GM20431 (cell line): ENCODE measurements at regions not wholly inside any gene's neighbourhood (a gene's known extent, or its start where the extent isn't known, plus 50 kb on each side); places are given as distances from the start of the nearest gene placed in this dataset.

ENCODE experiments used
- in situ Hi-C: fragments of 300-500 bp; cut with MseI, MboI; formaldehyde crosslinking; loops from one replicate; pipeline ENCODE4 v1.15.0; 2020; ENCODE audit warnings: low sequenced_read_pairs; ENCODE audit not compliant: unreplicated experiment

DNA sequence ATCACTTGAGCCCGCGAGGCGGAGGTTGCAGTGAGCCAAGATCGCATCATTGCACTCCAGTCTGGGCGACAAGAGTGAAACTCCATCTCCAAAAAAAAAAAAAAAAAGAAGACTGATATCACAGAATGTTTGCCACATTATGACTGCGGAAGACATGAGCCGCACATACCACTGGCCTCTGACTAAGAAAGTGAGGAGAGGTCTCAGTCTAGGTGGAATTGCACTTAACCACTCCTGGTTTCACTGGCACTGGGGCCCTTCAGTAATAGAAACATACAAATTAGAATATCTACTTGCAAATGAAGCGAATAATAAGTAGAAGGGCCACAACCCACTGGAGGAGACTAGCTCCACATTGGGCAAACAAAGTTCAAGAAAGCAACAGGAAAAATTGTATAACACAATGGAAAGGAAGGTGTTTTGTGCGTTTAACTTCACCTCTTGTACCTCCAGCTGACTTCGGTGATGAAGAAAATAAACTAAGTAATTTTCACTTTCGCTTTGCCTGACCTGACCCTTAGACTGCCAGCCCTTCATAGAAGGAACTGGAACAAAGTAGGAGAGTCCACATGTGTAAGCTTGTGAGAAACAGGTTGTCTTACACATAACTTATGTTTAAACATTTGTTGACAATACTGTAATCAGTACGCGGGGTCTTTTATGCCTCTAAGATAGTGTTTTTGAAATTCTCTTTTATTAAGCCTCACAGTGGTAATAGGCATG, 147.5 kb upstream of the TSHZ2 start:
- in situ Hi-C loops = no loop called here

DNA sequence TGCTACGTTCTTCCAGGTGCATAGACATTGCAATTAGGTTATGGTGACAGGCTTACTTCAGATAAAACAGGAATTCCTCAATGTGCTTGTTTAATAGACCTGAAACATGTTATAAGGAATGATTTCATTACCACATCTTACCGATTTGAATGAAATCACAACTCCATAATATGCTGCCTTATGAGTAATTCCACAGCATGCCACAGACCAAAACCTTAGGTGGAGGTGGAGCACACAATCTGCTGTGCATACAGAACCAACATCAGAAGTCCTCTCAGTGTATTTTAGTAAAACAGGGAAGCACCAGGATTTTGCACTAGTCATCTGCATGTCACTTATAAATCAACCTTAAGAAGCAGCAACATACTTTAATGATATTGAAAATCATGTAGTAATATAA, 148.9 kb upstream of the TSHZ2 start:
- in situ Hi-C loops = no loop called here

DNA sequence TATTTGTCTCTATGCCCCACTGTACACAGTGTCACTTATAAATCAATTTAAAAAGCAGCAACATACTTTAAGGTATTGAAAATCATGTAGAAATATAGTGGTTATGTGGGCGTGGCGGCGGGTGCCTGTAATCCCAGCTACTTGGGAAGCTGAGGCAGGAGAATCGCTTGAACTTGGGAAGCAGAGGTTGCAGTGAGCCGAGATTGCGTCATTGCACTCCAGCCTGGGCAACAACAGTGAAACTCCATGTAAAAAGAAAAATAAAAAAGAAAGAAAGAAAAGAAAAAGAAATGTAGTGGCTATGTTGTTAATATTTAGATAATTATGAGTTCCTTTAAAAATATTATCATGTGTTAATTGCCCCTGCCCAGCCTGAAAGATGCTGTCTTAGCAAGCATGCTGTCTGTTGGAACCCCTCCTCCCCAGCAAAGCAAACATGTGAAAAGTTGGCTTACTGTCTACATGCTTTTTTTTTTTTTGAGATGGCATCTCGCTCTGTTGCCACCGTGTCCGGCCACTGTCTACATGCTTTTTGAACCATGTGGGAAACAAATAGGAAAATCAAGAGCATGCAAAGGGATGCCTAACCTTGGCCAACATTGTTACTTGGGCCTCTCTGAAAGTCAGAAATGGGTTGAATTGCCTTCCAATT, 151.4 kb upstream of the TSHZ2 start:
- in situ Hi-C loops = no loop called here

DNA sequence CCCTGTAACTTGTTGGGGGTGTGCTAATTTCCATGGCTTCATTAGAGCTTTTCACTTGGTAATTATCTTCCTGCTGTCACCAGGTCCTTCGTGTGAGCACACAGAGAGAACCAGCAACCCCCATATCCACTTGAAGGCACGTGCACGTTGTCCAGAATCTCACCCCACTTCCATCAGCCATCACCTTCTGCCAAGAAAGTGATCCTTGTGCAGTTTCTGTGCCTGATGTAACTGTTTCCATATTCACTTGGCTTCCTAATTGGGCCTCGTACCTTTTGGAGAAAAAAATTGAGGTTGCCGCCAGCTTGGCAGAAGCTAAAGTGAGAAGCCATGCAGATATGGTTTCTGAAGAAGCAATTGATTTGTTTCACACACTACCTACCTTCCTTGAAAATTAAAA, 153.7 kb upstream of the TSHZ2 start:
- in situ Hi-C loops = no loop called here

DNA sequence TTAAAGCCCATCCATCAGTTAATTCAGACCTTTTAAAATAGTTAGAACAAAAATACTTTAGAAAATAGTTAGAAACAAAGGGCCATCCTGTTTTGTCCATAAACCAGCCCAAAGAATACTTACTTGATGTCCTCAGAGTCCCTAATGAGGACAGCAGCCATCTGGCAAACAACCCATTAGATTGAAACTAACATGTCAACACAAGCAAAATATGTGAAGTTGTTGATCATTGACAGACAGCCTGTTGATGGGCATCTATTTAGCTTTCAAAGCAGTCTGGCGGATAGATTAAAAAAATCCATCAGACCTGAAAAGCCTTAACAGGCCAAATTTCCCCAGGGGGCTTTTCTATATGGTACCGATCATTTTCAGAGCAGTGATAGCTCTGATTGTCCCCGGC, 154.2 kb upstream of the TSHZ2 start:
- in situ Hi-C loops = no loop called here

DNA sequence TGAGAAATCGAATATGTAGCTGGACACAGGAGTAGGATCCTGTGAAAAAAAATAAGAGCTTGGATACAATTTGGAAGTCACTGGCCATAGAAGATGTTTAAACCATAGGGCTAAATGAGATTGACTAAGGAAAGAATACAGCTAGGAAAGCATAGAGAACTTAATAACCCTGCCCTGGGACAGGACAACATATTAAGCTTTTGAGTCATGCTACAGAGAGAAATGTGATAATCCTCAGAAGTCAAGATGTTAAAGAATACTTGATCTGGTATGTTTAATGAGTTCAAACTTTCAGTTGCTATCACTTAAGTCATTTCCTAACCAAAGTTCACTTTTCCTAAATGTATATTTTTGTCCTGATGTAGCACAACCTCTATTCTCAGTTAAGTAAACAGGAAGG, 154.6 kb upstream of the TSHZ2 start:
- in situ Hi-C loops = no loop called here

DNA sequence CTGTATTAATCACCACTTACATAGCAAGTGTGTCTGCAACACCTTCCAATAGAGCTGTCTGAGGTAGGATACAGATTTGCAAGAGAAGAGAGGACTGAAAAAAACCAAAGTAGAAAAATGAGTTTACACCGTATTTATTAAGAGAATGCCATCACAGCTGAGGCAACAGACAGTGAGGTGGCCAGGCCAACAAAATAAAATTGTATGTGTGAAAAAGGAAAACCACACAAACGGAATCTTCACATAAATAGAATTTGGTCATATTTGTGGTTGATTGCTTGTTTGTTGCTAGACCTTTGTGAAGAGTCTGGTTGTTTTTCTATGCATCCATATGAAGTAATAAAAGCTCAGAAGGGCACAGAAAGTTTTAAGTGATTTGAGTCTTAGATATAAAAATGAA, 157.8 kb upstream of the TSHZ2 start:
- in situ Hi-C loops = no loop called here

DNA sequence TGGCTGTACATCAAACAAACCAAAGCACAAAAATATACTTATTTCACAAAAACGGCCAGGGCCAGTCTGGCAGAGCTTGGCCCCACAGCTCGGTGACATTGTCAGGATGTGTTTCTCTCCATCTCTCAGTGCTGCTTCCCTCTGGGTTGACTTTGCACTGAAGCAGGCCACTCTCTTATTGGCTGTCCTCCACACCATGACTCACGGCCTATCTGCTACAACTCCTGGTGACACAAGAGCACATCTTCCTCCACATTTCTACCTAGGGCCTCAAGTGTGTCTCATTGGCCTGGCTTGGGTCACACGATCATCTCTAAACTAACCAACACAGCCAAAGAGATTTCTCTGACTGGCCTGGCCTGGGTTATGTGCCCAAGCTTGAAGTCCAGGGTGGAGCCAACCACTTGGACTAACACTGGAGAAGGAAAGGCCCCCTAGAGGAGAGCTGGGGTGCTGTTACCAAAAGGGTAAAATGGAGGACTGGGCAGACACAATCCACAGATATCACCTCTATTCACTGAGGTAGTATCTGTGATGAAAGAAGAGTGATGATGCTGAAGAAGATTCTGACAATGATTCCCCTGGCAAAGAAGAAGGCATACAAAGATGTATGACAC, 159.8 kb upstream of the TSHZ2 start:
- in situ Hi-C loops = no loop called here

DNA sequence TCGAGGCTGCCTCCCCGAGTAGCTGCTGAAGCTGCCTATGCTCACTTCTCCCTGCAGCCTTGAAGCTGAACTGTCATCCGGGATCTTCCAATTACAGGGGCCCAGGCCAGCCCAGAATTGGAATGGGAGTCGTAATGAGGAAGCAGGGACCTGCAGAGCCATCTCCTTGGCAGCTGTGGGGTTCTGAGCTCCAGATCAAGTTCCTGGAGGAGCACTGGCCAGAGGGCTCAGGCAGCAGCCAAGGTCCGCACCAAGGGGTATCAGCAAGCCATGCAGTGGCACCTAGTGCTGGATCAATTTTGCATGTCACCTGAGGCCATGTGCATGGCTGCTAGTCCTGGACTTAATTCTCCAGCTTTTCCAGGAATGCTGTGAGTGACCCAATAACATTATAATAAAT, 163.2 kb upstream of the TSHZ2 start:
- in situ Hi-C loops = no loop called here

DNA sequence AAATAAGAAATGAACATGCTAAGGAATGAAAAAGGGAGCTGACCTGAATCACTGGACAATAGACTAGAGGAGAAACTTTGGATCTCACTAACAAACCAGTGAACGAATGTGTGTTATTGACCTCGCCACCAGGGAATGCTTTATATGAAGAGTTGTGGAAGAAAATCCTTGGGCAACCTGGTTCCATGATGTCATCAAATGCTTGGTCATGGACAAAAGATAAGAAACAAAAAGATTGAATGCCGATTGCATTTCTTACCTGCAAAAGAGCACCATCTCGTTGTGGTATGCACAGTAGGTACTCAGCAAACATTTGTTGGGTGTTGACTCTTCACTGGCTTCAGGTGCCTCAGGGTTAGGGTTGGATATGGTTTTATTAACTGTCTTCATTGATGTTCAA, 165.2 kb upstream of the TSHZ2 start:
- in situ Hi-C loops = no loop called here

DNA sequence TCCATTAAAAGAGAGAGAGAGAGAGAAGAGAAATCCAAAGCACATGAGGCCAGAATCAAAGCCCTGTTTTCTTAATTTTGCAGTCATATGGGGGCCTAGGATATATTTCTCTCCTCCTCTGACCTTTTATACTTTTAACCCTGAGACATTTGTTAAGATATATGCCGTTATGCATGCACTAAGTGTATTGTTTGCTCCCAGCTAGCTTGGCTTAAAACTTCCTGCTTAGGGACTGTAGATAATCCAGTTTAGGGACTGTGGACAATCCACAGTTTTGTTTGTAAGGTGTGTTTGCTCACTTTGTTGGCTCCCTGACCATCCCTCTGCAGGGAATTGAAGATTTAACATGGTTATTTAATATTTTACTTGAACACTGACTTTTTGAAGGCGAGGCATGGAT, 166.3 kb upstream of the TSHZ2 start:
- in situ Hi-C loops = no loop called here

DNA sequence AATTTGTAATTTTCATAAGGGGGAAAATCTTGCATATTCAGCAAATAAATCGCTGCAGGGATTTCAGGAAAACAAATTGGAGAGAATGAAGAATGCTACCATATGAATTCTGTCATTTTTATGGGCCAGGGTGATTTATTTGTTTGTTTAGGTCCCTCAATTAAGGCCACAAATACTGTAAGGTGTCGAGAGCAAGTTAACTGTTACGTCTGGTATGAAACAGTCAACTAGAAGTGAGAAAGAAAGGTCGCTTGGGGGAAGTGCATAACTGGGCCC, 166.9 kb upstream of the TSHZ2 start:
- in situ Hi-C loops = no loop called here

DNA sequence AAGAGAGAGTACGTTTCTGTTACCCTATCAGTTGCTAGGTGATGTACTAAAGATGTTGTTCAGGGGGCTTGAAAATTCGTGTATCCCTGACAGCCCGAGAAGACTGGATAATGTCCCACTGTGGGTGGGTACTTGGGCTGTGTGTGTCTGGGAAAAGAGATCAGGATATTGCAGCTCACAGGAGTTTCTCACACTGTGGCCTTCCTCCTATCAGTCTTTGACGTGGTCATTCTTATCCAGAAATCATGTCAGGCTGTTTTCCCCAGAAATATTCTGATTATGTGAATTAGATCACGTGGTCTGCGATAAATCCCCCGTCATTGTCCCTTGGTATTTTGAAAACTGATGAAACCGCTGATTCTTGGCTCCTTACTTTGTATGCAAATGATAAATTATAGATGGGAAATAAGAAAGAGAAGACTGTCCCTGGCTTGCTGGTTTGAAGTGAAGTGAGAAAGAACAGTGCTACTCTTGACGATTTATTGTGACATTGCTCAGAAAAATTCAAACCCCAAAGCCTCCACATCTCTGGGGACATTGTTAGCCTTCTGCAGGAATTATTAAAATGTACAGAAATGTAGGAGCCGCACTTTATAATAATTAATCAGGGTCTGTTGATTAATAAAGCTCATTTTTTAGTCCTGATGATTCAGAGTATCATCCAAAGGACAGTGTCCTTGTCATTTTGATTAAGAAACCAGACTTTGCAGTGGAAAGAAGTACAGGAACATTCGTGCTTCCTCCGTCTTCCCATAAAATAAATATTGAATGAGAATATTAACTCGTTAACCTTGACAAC, 167.5 kb upstream of the TSHZ2 start:
- in situ Hi-C loops = no loop called here

DNA sequence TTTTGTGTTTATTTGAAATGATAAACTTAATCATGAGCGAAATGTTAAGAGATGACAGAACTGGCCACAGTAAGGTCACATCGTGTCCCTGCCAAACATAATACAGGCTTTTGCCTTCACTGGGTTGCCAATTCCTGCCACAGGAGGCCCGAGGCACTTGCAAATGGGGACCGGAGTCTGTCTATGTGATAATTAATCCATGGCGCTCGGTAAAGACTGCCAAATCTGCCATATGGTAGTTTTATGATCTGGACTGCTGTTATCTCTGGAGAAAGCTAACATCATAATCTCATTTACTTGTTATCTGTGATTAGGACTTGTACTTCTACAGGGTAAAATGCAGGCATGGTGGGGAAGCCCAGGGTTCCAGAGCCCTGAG, 170.5 kb upstream of the TSHZ2 start:
- in situ Hi-C loops = no loop called here

DNA sequence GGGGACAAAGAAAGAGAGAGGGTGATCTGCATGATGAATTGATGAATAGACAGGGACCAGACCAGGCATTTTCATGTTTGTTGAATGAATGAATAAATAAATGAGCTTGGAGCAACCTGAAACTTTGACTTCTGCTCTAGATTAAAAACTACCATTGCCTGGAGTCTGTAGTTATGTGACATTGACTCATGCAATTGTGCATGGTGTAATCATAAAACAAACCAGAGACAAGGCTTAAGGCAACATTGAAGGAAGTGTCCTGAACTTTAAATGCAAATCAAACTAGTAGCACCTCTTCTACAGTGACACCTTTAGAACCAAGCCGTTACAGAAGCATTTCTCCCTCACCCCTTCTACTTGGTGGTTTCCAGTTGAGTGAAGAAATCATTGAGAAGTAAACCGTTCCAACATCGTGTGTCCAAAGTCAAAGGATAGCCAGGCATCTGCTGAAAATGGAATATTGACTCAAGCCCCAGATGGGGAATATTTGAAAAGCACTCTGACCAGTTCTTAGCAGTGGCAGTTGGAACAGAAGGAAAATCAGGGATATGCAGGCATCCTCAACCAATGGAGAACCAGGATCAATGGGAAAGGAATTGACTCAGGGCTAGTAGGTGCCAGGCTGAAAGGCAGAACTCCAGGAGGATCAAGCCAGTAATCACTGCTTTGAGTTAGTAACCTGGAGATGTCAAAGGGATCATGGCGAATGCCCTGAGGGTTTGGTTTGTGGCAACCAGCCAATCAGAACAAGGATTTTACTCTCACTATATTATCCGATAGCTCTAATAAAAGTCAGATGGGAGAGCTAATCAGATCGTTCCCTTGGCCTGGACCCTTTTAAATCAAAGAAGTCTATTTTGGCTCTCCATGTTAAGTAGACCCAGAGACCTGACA, 171.2 kb upstream of the TSHZ2 start:
- in situ Hi-C loops = no loop called here

DNA sequence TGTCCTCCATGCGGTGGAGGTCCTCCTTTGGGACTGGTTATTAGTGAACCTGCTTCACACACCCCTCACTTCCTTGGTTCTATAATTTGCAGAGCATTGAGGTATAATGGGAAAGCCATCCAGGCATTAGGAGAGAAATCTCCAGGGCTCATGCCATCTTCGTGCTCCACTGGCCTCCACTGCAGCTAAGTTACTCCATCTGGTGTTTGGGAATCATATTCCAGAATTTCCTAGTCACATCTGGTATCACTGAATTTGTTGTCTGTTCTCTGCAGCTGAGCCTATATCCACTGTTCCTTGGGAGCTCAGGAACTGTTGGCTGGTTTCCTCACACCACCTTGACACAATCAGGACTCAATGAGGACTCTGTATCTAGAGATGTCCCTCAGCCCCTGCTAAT, 173.0 kb upstream of the TSHZ2 start:
- in situ Hi-C loops = no loop called here

DNA sequence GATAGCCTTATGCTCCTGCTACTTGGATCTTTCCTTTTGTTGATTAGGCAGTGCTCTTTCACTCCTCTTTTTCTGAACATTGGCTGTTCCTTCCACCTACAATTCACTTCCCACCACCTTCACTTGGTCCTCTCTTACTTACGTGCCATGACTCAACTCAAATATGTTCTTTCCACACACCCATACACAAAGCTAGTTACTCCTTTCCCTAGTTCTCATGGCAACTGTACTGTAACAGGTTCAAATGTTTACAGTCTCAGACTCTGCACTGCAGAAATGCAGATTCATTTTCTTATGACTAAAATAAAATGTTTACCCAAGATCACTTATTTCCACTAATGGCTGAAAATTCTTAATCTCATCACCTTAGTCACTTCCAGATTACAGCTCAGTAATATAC, 174.0 kb upstream of the TSHZ2 start:
- in situ Hi-C loops = no loop called here

DNA sequence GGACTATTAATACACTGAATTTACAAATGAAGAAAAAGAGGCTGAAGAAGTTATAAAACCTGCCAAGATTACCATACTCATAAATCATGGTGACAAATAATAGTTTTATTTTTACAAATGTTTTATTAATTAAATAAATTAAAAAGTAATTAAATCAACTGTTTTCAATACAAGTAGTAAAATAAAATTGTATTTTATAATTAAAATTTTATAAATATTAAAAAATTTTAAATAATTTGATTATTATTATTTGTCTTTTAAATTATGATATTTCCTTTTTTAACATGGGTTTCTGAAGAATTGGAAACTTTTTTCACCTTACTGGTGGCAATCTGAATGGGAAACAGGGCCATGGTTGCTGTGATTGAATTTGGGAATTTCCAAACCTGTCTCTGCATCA, 177.3 kb upstream of the TSHZ2 start:
- in situ Hi-C loops = no loop called here

DNA sequence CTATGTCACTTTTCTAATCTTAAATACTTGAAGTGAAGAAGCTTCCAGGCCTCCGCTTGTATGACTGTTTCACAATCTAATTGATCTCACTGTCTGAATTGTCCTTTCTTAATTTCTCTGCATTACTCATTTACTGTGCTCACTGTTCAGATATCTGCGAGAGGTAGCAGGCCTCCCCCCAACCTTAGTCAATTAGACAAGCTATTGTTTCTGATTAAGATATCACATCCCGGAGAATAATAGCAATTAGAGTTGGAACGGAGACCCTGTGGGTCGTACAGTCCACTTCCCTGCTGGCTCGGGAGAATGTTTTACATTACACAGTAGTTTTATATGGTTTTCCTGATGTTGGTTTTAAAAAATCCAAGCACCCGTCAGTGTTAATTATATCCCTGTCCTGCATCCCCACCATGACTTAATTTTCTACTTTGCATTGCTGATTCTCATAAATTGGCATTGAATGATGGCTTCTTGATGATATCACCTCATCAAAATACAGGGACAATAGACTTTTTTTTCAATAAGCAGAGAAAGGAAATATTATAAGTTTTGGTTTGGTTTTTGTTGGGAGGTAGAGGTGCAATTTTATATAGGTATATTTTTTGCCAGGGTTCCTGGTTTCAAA, 178.7 kb upstream of the TSHZ2 start:
- in situ Hi-C loops = no loop called here

DNA sequence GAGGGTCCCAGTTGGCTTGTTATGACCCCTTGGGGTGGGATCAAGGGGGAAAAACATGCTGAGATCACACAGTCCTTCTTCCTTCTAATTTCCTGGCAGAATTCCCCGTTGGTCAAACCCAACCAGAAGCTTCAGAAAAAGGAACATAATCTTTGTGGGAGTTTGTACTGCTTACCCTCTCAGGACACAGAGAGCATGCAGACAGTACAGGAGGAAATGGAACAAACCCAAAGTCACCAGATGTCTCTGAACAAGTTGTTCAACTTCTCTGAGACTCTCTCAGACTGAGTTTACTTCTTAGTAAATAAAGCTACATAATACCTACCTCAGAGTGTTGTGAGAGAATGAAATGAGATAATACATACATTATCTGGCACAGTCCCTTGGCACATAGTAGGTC, 181.1 kb upstream of the TSHZ2 start:
- in situ Hi-C loops = no loop called here
